CD4-positive, alpha-beta T cell treated with Interleukin-6 at 100 ng/mL for 8 hours (primary cell): ENCODE measurements at regions not wholly inside any gene's neighbourhood (a gene's known extent, or its start where the extent isn't known, plus 50 kb on each side); places are given as distances from the start of the nearest gene placed in this dataset.

Experiments
- DNase-seq: peaks from one replicate; pipeline ENCODE4 v3.0.0-alpha.2; 2020; ENCODE audit warnings: mixed read lengths, low spot score

- DNase-seq, result no peak
Measured at GRCh38 chr2:62302631-62303435, 106.9 kb downstream of the B3GNT2 start.

DNA sequence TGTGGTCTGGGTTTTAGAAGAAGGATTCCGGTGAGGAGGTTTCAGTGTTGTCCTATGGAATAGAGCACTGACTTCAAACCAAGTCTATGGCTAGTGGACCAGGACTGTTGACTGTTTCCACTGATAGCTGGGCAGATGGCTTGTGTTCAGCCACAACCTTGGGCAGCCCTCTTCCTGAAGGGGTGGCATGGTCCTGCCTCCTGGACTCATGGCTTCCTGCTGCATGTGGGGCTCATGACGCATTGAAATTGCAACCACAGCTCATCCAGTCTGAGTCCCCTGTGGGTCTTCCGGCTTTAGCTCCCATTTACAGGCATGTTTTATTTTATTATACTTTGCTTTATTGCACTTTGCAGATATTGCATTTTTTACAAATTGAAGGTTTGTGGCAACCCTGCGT lies 105.0 kb downstream of the B3GNT2 start:
- DNase-seq, result no peak

- DNase-seq, result no peak
Measured at GRCh38 chr2:62297624-62298010, 101.7 kb downstream of the B3GNT2 start.

DNA sequence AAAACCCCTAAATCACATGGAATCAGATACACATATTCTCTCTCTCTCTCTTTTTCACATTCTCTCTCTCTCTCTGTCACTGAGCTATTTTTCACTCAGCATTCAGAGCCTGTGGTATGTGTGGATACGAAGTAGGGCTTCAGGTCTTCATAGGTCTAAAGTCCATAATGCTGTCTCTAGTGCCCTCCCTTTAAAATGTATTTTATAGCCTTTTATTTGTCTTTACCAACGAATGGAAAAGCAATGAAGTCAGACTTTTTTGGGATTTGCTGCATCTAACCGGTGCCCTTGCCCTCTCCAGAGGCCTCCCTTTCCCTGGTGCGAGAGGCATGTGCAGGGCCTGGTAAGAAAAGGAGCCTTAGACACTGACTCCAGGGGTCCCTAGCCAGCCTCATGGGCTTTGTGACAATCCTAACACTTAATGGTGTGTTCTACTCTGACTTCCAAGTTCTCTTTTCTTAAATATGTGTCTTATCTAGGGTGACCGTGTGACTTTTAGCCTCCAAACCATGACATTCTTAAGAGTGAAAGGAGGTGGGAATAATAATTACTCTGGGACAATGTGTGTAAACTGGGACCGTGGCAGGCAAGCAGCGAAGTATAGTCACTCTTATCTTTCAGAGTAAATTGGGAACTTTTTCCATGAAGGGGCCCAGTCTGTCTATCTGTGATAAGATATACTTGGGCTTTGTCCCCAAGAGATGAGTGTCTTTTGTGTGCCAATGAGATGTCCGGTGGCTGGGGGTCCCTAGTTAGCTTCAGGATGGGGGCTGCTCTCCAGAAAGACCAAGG lies 101.1 kb downstream of the B3GNT2 start:
- DNase-seq, result no peak

DNA sequence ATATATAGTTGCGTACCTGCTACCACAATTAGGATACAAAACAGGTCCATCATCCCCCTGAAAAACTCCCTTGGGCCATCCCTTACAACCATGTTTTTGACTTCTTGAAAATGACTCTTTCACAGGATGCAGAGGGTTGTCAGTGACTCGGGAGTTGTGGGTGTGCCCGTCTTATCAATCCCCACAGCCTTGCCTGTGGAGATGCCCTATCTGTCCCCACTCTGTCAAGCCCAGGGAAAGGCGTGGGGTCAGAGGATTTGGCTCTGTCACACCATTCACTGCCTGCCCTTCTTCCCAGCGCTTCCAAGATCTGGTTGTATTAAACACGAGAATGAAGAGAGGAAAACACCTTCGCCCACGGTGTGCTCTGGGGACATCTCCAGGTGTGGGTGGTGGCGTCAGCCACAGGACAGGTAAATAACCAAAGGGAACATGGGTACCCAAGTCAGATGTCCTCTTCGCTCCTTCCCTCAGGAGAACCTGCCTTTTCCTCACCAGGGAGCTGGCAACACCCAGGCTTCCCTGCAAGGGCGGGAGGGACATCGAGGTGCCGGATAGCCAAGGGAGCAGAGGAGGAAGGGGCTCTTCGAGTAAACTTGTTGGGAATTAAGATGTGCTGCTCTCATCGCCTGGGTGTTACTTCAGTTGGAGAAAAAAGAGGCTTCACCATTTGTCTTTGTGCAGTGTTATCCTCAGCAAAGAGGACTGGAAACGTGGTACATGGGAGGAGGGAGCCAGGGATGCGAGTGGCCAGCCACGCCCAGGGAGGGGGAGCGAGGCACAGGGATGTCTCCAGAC lies 100.3 kb downstream of the B3GNT2 start:
- DNase-seq, result no peak

DNA sequence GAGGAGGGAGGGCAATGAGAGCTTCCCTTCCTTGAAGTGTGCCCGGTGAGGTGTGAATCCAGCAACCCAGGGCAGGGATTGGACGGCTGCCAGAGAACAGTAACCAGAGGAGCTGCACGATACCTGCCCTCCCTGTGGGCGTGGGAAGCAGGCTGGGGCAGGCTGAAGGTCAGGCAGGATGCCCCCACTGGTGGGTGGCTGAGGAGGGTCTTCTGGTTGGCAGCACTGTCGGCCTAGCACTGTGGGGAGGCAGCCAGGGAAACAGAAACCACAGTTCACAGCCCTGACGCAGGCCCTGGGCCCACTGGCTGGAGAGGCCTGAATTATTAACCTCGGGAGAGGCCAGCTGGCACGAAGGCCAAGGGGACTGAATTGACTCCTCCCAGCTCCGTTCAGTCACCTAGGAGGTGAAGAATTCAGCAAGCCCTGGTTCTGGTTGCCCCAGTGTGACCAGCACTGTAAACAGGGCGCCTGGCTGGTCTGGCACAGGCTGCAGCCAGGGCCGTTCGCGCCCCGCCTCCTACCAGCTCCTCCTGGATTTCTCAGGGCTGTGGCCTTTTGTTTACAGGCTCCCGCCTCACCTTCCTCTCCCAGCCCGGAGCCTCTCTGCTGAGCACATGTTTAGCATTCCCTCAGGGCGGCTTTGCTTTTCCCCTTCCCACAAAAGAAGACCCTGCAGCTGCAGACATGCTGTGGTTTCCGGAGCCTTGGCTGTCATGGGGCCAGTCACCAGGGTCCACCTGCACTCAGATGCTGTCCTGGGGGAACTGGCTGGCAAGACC lies 97.8 kb downstream of the B3GNT2 start:
- no peak for DNase-seq

DNA sequence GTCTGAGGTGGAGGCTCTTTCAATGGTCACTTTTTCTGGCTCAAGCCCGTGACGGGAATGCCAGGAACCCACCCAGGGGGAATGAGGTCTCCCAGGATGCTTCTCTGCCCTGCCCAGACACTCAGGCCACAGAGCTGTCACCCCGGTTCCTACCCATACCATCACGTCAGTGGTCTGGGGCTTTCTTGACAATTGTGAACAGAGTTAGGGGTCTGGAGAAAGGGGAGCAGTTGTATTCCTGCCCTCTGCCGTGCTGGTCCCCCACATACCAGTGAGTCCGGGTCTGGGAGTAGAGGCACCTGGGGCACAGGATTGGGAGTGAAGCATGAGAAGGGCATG lies 97.2 kb downstream of the B3GNT2 start:
- DNase-seq, result no peak

GRCh38 chr2:62292190-62292589 lies 96.3 kb downstream of the B3GNT2 start:
- no peak for DNase-seq

- DNase-seq, result no peak
Measured at GRCh38 chr2:62291517-62292137, 95.7 kb downstream of the B3GNT2 start.

DNA sequence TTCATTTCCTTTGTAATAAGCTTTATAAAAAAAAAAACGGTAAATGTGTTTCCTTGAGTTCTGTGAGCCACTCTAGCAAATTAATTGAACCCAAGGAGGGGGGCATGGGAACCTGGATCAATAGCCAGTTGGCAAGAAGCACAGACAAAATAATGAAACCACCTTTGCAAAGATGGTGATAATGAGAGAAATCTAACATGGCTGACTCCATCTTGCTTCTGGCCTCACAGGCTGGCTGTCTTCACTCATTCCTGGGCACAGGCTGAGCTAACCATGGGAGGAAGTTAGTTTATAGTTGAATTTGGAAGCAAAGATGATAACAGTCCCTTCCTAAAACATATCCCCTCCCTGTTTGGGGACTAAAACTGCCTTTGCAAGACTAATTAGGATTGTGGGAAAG lies 95.1 kb downstream of the B3GNT2 start:
- no peak for DNase-seq

DNA sequence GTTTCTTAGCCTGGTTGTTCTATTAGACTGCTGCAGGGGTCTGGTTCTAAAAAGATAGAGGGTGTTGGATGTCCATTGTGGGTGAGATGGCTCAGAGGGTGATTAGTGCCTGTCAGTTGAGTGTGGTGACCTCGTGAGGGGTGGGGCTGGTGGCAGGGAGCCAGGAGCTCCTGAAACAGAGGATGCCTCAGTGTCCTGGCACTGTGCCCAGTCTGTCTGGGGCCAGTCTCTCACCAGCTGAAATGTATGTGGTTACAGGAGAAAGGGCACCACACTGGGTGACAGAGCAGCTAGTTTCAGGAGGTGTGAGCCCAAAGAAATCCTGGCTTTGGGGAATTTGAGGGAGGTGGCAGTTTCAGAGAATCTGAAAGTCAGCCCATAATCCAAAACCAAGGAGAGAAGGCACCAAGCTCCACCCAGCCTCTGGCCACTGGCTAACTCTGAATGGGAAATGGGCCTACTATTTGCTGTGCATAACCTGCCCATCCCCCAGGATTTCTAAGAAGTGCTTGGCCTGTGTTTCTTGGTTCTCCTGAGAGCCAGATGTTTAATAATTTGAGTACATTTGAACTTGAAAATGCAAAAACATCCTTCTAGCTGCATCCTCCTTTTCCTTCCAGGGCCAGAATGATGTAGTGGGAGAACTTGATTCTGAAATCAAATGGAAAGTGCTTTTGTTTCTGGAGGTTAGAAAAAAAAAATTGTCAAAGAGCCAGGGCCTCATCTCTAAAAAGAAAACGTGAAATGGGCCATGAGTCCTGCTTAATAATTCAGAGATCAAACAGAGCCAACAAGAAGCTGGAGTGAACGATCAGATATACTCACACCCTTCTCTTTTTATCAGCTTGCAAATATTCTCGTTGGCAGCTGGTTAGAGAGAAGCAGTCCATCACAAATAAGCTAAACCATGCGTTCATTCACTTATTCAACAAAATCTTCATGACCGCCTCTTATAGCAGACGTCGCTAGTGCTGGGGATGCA lies 92.3 kb downstream of the B3GNT2 start:
- DNase-seq, result peak; percentile 47

GRCh38 chr2:62287282-62287681 lies 91.4 kb downstream of the B3GNT2 start:
- no peak for DNase-seq

DNA sequence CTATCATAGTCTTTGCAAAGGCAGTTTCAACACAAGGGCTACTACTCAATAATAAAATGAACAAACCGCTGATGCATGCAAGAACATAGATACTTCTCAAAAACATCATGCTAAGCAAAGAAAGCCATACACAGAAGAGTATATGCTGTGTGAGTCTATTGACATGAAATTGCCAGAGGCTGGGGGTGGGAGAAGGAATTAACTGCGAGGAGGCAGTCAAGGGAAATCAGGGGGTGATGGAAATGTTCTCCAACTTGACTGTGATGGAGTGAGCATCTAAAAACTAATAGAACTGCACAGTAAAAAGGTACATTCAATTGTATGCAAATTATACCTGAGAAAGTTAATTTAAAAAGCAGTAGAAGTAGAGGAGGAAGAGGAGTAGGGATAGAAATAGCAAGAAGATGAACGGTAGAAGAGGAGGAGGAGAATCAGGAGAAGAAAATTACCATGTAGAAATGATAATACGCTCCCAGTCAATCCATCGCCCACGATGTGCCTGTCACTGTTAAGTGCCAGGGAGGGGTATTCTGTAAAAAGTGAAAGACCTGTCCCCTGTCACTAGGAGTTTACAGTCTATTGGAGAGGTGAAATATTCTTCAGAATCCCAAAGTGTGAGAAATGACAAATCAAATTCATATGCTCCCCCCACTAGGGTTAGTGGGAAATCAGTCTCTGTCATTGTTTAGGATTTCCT lies 90.3 kb downstream of the B3GNT2 start:
- no peak for DNase-seq

- DNase-seq, result no peak
Measured at GRCh38 chr2:62284980-62285379, 89.1 kb downstream of the B3GNT2 start.

DNA sequence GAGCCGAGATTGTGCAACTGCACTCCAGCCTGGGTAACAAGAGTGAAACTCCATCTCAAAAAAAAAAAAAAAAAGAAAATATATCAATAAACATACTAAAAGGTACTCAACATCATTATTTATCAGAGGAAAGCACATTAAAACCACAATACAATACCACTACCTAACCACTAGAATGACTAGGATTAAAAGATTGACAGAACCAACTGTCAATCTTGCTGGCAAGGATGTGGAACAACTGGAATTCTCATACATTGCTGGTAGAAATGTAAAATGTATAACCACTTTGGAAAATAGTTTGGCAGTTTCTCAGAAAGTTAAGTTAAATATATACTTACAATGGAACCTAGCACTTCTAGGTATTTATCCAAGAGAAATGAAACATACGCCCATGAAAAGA lies 88.6 kb downstream of the B3GNT2 start:
- no peak for DNase-seq

DNA sequence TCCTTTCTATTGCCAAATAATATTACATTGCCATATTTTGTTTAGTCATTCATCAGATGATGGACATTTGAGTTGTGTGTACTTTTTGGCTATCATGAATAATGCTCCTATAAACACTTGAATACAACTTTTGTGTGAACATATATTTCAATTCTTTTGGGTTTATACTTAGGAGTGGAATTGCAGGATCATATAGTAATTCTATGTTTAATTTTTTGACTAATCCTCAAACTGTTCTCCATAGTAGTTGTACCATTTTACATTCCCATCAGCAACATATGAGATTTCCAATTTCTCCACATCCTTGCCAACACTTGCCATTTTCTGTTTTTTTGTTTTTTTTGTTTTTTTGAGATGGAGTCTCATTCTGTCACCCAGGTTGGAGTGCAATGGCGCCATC lies 87.2 kb downstream of the B3GNT2 start:
- DNase-seq, result no peak

DNA sequence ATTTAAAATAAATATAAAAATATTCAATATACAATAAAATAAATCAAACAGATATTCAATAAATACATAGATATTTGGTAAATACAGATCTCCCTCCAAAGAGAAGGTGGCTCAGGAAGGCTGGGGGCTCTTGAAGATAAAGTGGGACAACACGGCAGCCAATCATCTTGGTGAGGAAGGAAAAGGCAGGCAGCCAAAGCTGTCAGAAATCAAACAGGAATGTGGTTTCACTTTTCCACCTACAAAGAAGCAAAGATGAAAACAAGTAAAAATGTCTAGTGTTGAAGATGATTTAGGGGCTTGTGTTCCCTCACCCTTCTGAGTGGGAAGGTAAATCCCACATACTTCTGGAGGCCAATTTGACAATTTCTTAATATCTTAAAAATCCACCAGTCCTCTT lies 85.7 kb downstream of the B3GNT2 start:
- DNase-seq, result no peak

DNA sequence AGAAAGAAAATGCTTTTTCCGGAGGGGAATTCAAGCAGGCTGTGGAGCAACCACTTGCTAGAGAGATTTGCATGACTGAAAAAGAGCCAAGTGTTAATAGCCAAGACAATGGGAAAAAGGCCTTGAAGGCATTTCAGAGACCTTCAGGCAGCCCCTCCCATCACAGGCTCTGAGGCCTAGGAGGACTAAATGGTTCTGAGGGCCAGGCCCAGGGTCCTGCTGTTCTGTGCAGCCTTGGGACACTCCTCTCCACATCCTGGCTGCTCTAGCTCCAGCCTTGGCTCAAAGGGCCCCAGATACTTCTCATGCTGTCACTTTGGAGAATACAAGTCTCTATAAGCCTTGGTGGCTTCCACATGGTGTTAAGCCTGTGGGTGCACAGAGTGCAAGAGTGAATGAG lies 81.8 kb downstream of the B3GNT2 start:
- no peak for DNase-seq
